ENCODE measurements at regions not wholly inside any gene's neighbourhood (a gene's known extent, or its start where the extent isn't known, plus 50 kb on each side); places are given as distances from the start of the nearest gene placed in this dataset.

- TF ChIP-seq, protein P1, sequence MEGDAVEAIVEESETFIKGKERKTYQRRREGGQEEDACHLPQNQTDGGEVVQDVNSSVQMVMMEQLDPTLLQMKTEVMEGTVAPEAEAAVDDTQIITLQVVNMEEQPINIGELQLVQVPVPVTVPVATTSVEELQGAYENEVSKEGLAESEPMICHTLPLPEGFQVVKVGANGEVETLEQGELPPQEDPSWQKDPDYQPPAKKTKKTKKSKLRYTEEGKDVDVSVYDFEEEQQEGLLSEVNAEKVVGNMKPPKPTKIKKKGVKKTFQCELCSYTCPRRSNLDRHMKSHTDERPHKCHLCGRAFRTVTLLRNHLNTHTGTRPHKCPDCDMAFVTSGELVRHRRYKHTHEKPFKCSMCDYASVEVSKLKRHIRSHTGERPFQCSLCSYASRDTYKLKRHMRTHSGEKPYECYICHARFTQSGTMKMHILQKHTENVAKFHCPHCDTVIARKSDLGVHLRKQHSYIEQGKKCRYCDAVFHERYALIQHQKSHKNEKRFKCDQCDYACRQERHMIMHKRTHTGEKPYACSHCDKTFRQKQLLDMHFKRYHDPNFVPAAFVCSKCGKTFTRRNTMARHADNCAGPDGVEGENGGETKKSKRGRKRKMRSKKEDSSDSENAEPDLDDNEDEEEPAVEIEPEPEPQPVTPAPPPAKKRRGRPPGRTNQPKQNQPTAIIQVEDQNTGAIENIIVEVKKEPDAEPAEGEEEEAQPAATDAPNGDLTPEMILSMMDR (IDR thresholded peaks at IDR 0.05) = no peak
- TF ChIP-seq POLR2A (IDR thresholded peaks at IDR 0.05) (no peak), EP300 (IDR thresholded peaks at IDR 0.05) (no peak), POLR2AphosphoS5 (IDR thresholded peaks at IDR 0.05) (no peak)
Observed at GRCh38 chr21:41680444-41681347, 86.2 kb downstream of the RIPK4 start.

Measured in suprapubic skin (tissue), 4 donors.